Vagina (tissue), 2 donors: ENCODE measurements at regions not wholly inside any gene's neighbourhood (a gene's known extent, or its start where the extent isn't known, plus 50 kb on each side); places are given as distances from the start of the nearest gene placed in this dataset.

Experiments used
- CTCF ChIP-seq, 3 experiments: fragments of 450-650 bp in 2 of 3; fragments of 200-600 bp in 1 of 3; sonication (generic) in 1 of 3; IDR thresholded peaks; one replicate each; pipeline ENCODE4 v1.5.1; 2017 to 2019; ENCODE audit warnings: antibody characterized with exemption in 3 of 3, mild to moderate bottlenecking in 2 of 3, moderate library complexity in 2 of 3
- POLR2A ChIP-seq, 2 donors: fragments of 450-650 bp; IDR thresholded peaks; one replicate each; pipeline ENCODE4 v1.6.1; 2017; ENCODE audit warnings: antibody characterized with exemption in 2 of 2, mild to moderate bottlenecking in 2 of 2, moderate library complexity in 2 of 2
- POLR2AphosphoS5 ChIP-seq, 2 donors: sonication (generic); formaldehyde crosslinking; IDR thresholded peaks; one replicate each; pipeline ENCODE4 v1.9.0; 2017; ENCODE audit warnings: antibody characterized with exemption in 2 of 2, mild to moderate bottlenecking in 2 of 2, low read depth in 1 of 2; ENCODE audit not compliant: insufficient read depth in 1 of 2

- TF ChIP-seq CTCF (IDR thresholded peaks at IDR 0.05) (no peak), POLR2AphosphoS5 (IDR thresholded peaks at IDR 0.05; ENCODE audit: insufficient read depth in 1 of 2, low read depth in 1 of 2) (no peak), POLR2A (IDR thresholded peaks at IDR 0.05) (no peak)
Measured at GRCh38 chr7:68671671-68672070, 926.6 kb upstream of the AUTS2 start.
